GM19351 (cell line): ENCODE measurements at regions not wholly inside any gene's neighbourhood (a gene's known extent, or its start where the extent isn't known, plus 50 kb on each side); places are given as distances from the start of the nearest gene placed in this dataset.
"Not testable (repeated sequence)": the region's sequence is repeated elsewhere in the genome, so short reads cannot be mapped to it uniquely, and the experiment has no call there.

ENCODE experiments used
- ATAC-seq: cut with Tn5 transposase; IDR thresholded peaks from one replicate; pipeline ENCODE4 v1.9.1; 2021; ENCODE audit warnings: mild to moderate bottlenecking, moderate library complexity; ENCODE audit not compliant: unreplicated experiment

- no peak for ATAC-seq
These were observed 278.2 kb downstream of the GATA3 start for GRCh38 chr10:8332730-8333111.

GRCh38 chr10:8334631-8335030 lies 280.1 kb downstream of the GATA3 start:
- no peak for ATAC-seq

- ATAC-seq: no peak
These were observed 282.3 kb downstream of the GATA3 start for GRCh38 chr10:8336629-8337331.

DNA sequence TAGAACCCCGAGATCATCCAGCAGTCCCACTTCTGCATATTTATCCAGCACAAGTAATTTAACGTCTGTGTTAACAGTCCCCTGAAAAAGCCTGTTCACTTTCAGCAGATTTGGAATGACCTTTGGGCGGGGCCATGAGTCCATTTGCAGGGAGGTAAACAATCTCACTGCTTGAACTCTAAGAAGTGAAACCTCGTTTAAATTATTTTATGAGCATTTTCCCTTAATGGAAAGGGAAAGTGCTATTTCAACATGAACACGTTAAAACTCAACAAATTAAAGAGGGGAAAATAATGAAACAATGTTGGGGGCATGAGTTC lies 282.8 kb downstream of the GATA3 start:
- ATAC-seq: no peak

DNA sequence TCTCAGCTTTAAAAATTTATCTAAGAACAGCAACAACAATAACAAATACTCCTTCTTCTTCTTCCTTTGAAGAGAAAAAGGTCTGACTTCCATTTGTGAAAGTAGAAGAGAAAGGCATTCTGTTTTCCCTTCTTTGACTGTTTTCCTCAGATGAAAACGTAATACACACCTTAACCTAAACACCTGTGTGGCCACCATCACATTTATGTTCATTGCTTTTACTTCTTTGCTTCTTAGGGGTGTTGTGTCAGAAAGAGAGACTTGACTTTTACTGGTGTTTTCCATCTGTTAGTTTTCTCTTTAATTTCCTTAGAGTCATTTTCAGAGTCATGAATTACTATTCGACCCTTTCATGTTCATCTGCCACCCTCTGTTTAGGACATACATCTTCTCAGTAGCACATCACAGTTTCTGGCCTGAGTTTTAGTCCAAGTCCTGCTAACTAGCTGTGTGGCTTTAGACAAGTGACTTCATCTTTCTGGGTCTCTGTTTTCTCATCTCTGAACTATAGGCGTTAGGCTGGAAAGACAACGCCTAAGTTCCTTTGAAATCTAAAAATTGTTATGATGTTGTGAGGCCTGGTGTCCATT lies 283.8 kb downstream of the GATA3 start:
- ATAC-seq: no peak

GRCh38 chr10:8344756-8345155 lies 290.3 kb downstream of the GATA3 start:
- ATAC-seq: no peak

DNA sequence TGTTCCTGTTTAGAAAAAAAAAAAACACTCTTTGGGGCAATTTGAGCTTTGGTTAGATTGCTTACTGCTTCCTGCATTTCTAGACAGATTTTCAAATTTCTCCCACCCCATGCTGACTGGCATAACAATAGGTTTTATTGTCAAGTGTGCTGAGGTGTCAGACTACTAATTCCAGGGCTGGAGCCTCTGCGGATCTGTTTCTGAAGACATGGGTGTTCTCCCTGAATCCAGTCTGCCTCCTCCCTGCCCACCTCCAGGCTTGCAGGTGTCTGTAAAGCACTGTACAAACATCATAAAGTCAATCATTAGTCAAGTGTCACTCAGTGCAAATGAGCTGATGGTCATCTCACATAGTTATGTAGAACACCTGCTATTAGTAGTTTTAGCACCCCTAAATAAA lies 292.4 kb downstream of the GATA3 start:
- ATAC-seq: no peak

- not testable (repeated sequence) for ATAC-seq
These were observed 293.1 kb downstream of the GATA3 start for GRCh38 chr10:8347614-8348013.

GRCh38 chr10:8349610-8350249 lies 295.2 kb downstream of the GATA3 start:
- ATAC-seq: no peak

- no peak for ATAC-seq
These were observed 295.9 kb downstream of the GATA3 start for GRCh38 chr10:8350250-8350967.

- ATAC-seq: no peak
These were observed 297.9 kb downstream of the GATA3 start for GRCh38 chr10:8352171-8353075.

GRCh38 chr10:8356283-8356682 lies 301.8 kb downstream of the GATA3 start:
- ATAC-seq: no peak

GRCh38 chr10:8359467-8359866 lies 305.0 kb downstream of the GATA3 start:
- ATAC-seq: no peak

- ATAC-seq: peak; percentile 80
These were observed 305.9 kb downstream of the GATA3 start for GRCh38 chr10:8360365-8360764.

- ATAC-seq: no peak
These were observed 306.5 kb downstream of the GATA3 start for GRCh38 chr10:8360814-8361509.

- no peak for ATAC-seq
These were observed 307.0 kb downstream of the GATA3 start for GRCh38 chr10:8361510-8361844.

DNA sequence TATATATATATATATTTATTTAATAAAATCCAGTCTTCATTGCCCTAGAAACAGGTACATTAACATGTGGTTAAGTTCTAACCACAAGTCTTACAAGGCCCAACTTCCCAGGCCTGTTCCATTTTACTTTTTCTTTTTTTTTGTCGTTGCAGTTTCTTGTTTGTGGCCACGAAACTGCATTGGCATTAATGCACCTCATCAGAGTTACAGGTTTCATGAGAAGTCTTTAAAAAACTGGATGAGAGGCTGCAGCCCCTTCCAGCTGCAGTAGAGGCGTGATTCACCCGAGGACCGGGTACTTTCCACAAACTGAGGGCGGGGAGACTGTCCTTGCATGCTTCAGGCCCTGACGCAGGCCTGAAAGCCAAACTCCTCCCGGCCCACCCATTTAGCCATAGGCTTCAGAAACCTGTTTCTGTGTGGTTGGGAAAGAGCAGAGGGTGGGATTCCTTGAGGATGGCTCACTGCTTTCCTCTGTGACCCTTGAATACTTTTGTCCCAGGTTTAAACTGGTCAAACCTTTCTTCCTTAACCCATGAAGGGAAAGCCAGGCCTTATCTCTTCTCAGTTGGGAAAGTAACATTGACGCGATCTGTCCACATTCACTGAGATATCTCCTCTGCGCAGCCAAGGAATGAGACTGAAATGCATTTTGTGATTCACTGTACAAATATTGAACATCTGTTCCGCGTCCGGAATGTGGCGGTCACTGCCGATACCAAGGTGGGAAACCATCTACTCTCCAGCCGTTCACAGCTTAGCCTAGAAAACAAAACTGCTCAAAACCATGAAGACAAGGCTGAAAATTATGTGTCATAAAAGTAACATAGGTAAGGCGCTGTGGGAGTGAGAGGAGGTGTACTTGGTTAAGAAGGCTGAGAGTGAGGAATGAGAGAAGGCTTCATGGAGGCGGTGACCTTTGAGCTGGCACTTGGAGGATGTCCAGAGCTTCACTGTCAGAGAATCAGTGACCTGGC lies 311.7 kb downstream of the GATA3 start:
- ATAC-seq: peak; percentile 24

GRCh38 chr10:8367672-8368411 lies 313.4 kb downstream of the GATA3 start:
- not testable (repeated sequence) for ATAC-seq
